ENCODE measurements at regions not wholly inside any gene's neighbourhood (a gene's known extent, or its start where the extent isn't known, plus 50 kb on each side); places are given as distances from the start of the nearest gene placed in this dataset.

GRCh38 chr4:123234955-123235354 lies 161.6 kb upstream of the SPRY1 start:
- TF ChIP-seq POLR2A (IDR thresholded peaks at IDR 0.05): no peak
- no peak for TF ChIP-seq CTCF (IDR thresholded peaks at IDR 0.05)

Data from adrenal gland (tissue), 5 donors.